HepG2 (cell line): ENCODE measurements at regions not wholly inside any gene's neighbourhood (a gene's known extent, or its start where the extent isn't known, plus 50 kb on each side); places are given as distances from the start of the nearest gene placed in this dataset.

Source experiments
- ATAC-seq: fragments of 200-7000 bp; cut with Tn5 transposase; 3 replicates; pipeline ENCODE4 v1.9.1; 2020; ENCODE audit warnings: mild to moderate bottlenecking, moderate library complexity
- BruUV-seq: library from RNA; stranded (reverse); fragments of 400-500 nt; replicated peaks from 2 replicates; lab custom pipeline; 2021; lab: Mats Ljungman, UMichigan
- CTCF ChIA-PET: fragments of 300-600 bp; formaldehyde crosslinking; extraction: SDS; loops from one replicate; lab custom pipeline; 2021; ENCODE audit warnings: low total read pairs, inconsistent platforms, low intra/inter-chr PET ratio; lab: Yijun Ruan, JAX
- POLR2A ChIA-PET: fragments of 350-600 bp; sonication (Branson Sonifier 250); formaldehyde crosslinking; loops from one replicate; lab custom pipeline; 2020; ENCODE audit warnings: antibody characterized with exemption, inconsistent platforms; lab: Yijun Ruan, JAX
- DNase-seq: peaks from one replicate; pipeline ENCODE4 v3.0.0-alpha.2; 2015; ENCODE audit warnings: low spot score
- FAIRE-seq: peaks from 3 replicates; lab custom pipeline; 2011; peaks lifted over from hg19 to GRCh38; lab: Jason Lieb, UNC
- H2AFZ ChIP-seq: one replicate; pipeline ENCODE4 v1.6.1; 2011; ENCODE audit warnings: low read length, inconsistent platforms
- H3K27ac ChIP-seq: fragments of 300-600 bp; 3 replicates; pipeline ENCODE4 v1.8.0; 2011; ENCODE audit warnings: mixed run types, mild to moderate bottlenecking, mixed read lengths, low read length, inconsistent platforms; ENCODE audit not compliant: insufficient read depth; ENCODE audit errors: extremely low read length
- H3K27me3 ChIP-seq, 2 experiments: fragments of 200-600 bp in 1 of 2; 2 replicates in 1 of 2; 3 replicates in 1 of 2; pipeline versions ENCODE4 v1.6.0 to v1.8.0; 2011; ENCODE audit warnings: low read length in 2 of 2, mild to moderate bottlenecking in 2 of 2, moderate library complexity in 2 of 2, inconsistent platforms in 1 of 2; ENCODE audit not compliant: insufficient read depth in 2 of 2, control insufficient read depth in 1 of 2
- H3K36me3 ChIP-seq, 2 experiments: fragments of 200-600 bp in 1 of 2; replicated peaks in 1 of 2; 2 replicates in 1 of 2; 3 replicates in 1 of 2; pipeline versions ENCODE4 v1.5.1 to v1.8.0; 2011; ENCODE audit warnings: low read length in 2 of 2, inconsistent platforms in 1 of 2; ENCODE audit not compliant: insufficient read depth in 2 of 2, control insufficient read depth in 1 of 2
- H3K4me1 ChIP-seq: 2 replicates; pipeline ENCODE4 v1.5.1; 2012; ENCODE audit warnings: low read length, inconsistent platforms; ENCODE audit not compliant: insufficient read depth
- H3K4me2 ChIP-seq: 2 replicates; pipeline ENCODE4 v1.6.0; 2011; ENCODE audit warnings: low read depth, low read length, inconsistent platforms
- H3K4me3 ChIP-seq, 3 experiments: fragments of 200-600 bp in 1 of 3; sonication (generic), shearing (Covaris generic) in 1 of 3; replicated peaks in 1 of 3; 2 replicates each; pipeline ENCODE4 v1.5.1; 2011 to 2016; ENCODE audit warnings: low read length in 3 of 3, inconsistent platforms in 2 of 3, low read depth in 2 of 3, mild to moderate bottlenecking in 2 of 3, control low read depth in 1 of 3, mixed read lengths in 1 of 3; ENCODE audit not compliant: insufficient read depth in 1 of 3
- H3K79me2 ChIP-seq: one replicate; pipeline ENCODE4 v1.6.1; 2011; ENCODE audit warnings: low read length, inconsistent platforms; ENCODE audit not compliant: insufficient read depth
- H3K9ac ChIP-seq: 2 replicates; pipeline ENCODE4 v1.6.0; 2011; ENCODE audit warnings: mild to moderate bottlenecking, low read depth, low read length, inconsistent platforms; ENCODE audit not compliant: insufficient read depth
- H3K9me3 ChIP-seq: 2 replicates; pipeline ENCODE4 v1.5.1; 2012; ENCODE audit warnings: mild to moderate bottlenecking, low read length
- H4K20me1 ChIP-seq: 2 replicates; pipeline ENCODE4 v1.6.0; 2011; ENCODE audit warnings: inconsistent platforms, mild to moderate bottlenecking, low read length, moderate library complexity; ENCODE audit not compliant: insufficient read depth
- CBX5 ChIP-seq: sonication (generic); formaldehyde crosslinking; IDR thresholded peaks from 2 replicates; pipeline ENCODE4 v1.4.0; 2020; ENCODE audit warnings: missing genetic modification reagents, borderline replicate concordance
- EED ChIP-seq: sonication (generic); formaldehyde crosslinking; IDR thresholded peaks from 2 replicates; pipeline ENCODE4 v1.5.0; 2020; ENCODE audit warnings: mild to moderate bottlenecking, missing genetic modification reagents
- FIP1L1 ChIP-seq: fragments of 200-400 bp; formaldehyde crosslinking; IDR thresholded peaks from 2 replicates; pipeline ENCODE4 v1.6.1; 2018; ENCODE audit warnings: low read depth, mild to moderate bottlenecking, low read length, moderate library complexity, borderline replicate concordance; ENCODE audit not compliant: insufficient read depth
- HOXA9 ChIP-seq: sonication (generic); formaldehyde crosslinking; IDR thresholded peaks from 2 replicates; pipeline ENCODE4 v1.8.1; 2022; ENCODE audit warnings: missing genetic modification reagents, mild to moderate bottlenecking, moderate library complexity, borderline replicate concordance
- PLRG1 ChIP-seq: fragments of 450-650 bp; conservative IDR thresholded peaks from 2 replicates; pipeline ENCODE4 v1.6.1; 2016
- RARA ChIP-seq: IDR thresholded peaks from 2 replicates; pipeline ENCODE4 v1.6.1; 2016; ENCODE audit warnings: missing genetic modification reagents, missing compliant biosample characterization
- SP4 ChIP-seq: sonication (generic); formaldehyde crosslinking; IDR thresholded peaks from 2 replicates; pipeline ENCODE4 v1.8.1; 2023; ENCODE audit warnings: mild to moderate bottlenecking, missing genetic modification reagents
- SRSF4 ChIP-seq: fragments of 200-400 bp; formaldehyde crosslinking; IDR thresholded peaks from one replicate; pipeline ENCODE4 v1.6.1; 2018; ENCODE audit warnings: mild to moderate bottlenecking, low read depth, low read length, moderate library complexity; ENCODE audit not compliant: poor library complexity, severe bottlenecking
- ZNF205 ChIP-seq: IDR thresholded peaks from 2 replicates; pipeline ENCODE4 v1.6.1; 2018; ENCODE audit warnings: missing biosample characterization, missing genetic modification reagents
- ZNF281 ChIP-seq: sonication (generic); formaldehyde crosslinking; IDR thresholded peaks from 2 replicates; pipeline ENCODE4 v1.4.0; 2020; ENCODE audit warnings: missing genetic modification reagents, borderline replicate concordance
- ZNF296 ChIP-seq: sonication (generic); formaldehyde crosslinking; conservative IDR thresholded peaks from 2 replicates; pipeline ENCODE4 v1.5.0; 2020; ENCODE audit warnings: mild to moderate bottlenecking, missing genetic modification reagents
- ZNF549 ChIP-seq: sonication (generic); formaldehyde crosslinking; IDR thresholded peaks from 2 replicates; pipeline ENCODE4 v1.5.0; 2020; ENCODE audit warnings: missing genetic modification reagents
- ZNF720 ChIP-seq: sonication (generic); formaldehyde crosslinking; IDR thresholded peaks from 2 replicates; pipeline ENCODE4 v1.4.0; 2020; ENCODE audit warnings: missing genetic modification reagents
- ZNF770 ChIP-seq: sonication (generic); formaldehyde crosslinking; IDR thresholded peaks from 2 replicates; pipeline ENCODE4 v1.5.0; 2020; ENCODE audit warnings: mild to moderate bottlenecking, missing genetic modification reagents
- ZSCAN20 ChIP-seq: sonication (generic); formaldehyde crosslinking; IDR thresholded peaks from 2 replicates; pipeline ENCODE4 v1.4.0; 2020; ENCODE audit warnings: missing genetic modification reagents, mild to moderate bottlenecking, borderline replicate concordance
- WGBS: methylation state at CpG from one replicate; pipeline ENCODE4 v1.1.6; 2017; ENCODE audit warnings: low lambda C conversion rate; 5-methylcytosine and 5-hydroxymethylcytosine counted together
- in situ Hi-C: cut with HindIII; loops from 2 replicates; pipeline ENCODE4 v1.10.0; 2017; ENCODE audit warnings: low pct_unique_long_range_greater_than_20kb; ENCODE audit not compliant: extremely low pct_ligation_motif_present
- intact Hi-C: fragments of 100-400 bp; cut with micrococcal nuclease; formaldehyde crosslinking; loops from one replicate; pipeline ENCODE4 v1.10.0; 2022; ENCODE audit not compliant: unreplicated experiment

DNA sequence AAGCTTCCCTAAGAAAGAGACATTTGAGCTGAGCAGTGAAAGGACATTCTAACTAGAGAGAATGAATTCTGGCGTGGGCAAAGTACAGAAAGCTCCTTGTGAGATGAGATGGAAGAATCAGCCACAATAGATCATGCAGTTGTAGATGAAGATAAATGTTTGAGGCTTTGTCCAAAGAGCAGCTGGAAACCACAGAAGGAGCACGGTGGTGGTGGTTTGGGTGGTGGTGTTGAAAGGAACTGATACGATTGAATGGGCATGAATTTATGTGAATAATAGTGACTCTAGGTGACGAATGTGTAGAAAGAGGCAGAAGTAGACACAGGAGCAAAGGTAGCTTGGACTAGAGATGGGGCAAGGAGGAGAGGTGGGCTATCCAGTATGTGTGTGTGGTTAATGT lies 260.5 kb upstream of the TMTC1 start:
- in situ Hi-C loops (no loop called here), intact Hi-C loops (no loop called here)
- TF ChIP-seq PLRG1 (no peak), ZSCAN20 (no peak), SP4 (no peak), ZNF720 (CRISPR knock-in tag) (no peak), ZNF770 (CRISPR knock-in tag) (no peak), ZNF205 (CRISPR knock-in tag) (no peak), ZNF281 (no peak), HOXA9 (CRISPR knock-in tag) (no peak), CBX5 (CRISPR knock-in tag) (no peak), RARA (CRISPR knock-in tag) (no peak), EED (CRISPR knock-in tag) (no peak), ZNF549 (CRISPR knock-in tag) (no peak), FIP1L1 (no peak), SRSF4 (no peak), ZNF296 (CRISPR knock-in tag) (no peak)
- FAIRE-seq = no peak
- no peaks in the 10 kb centered on the region for H3K9me3 ChIP-seq
- no peak overlapping the region for H3K27ac ChIP-seq
- no peak overlapping the region for H2AFZ ChIP-seq
- H3K4me2 ChIP-seq = no peak overlapping the region
- H4K20me1 ChIP-seq = no peaks in the 10 kb centered on the region
- BruUV-seq = no TSS peak
- no peak overlapping the region for H3K9ac ChIP-seq
- H3K4me1 ChIP-seq = no peaks in the 10 kb centered on the region
- H3K27me3 ChIP-seq = no peaks in the 10 kb centered on the region
- H3K36me3 ChIP-seq = no peaks in the 10 kb centered on the region
- ChIA-PET CTCF (no interaction called here), POLR2A (no interaction called here)
- no peaks in the 10 kb centered on the region for H3K79me2 ChIP-seq
- no peak for DNase-seq
- ATAC-seq = no peak
- no peak overlapping the region for H3K4me3 ChIP-seq
- WGBS = 22% methylated on average over 4 of the region's 4 CpGs
